OCI-LY7 (cell line): ENCODE measurements at regions not wholly inside any gene's neighbourhood (a gene's known extent, or its start where the extent isn't known, plus 50 kb on each side); places are given as distances from the start of the nearest gene placed in this dataset.

Experiments
- BruUV-seq: library from RNA; stranded (reverse); fragments of 400-500 nt; replicated peaks from 2 replicates; lab custom pipeline; 2021; lab: Mats Ljungman, UMichigan
- CTCF ChIA-PET: fragments of 300-600 bp; sonication (Branson Sonifier 250); formaldehyde crosslinking; loops from one replicate; lab custom pipeline; 2022; ENCODE audit warnings: antibody characterized with exemption; ENCODE audit not compliant: unreplicated experiment; lab: Charles Lee
- POLR2A ChIA-PET: fragments of 300-600 bp; sonication (Branson Sonifier 250); formaldehyde crosslinking; loops from one replicate; lab custom pipeline; 2022; ENCODE audit warnings: antibody characterized with exemption; lab: Charles Lee
- DNase-seq: peaks from one replicate; pipeline ENCODE4 v3.0.0-alpha.2; 2015; ENCODE audit warnings: low spot score
- H2AFZ ChIP-seq: fragments of 200-600 bp; sonication (generic), shearing (Covaris generic); 2 replicates; pipeline ENCODE4 v1.6.1; 2014; ENCODE audit warnings: mild to moderate bottlenecking, antibody characterized with exemption, low read length, moderate library complexity
- H3K27ac ChIP-seq: fragments of 200-600 bp; sonication (generic); 2 replicates; pipeline ENCODE4 v1.5.1; 2014; ENCODE audit warnings: mixed run types, low read depth, mild to moderate bottlenecking, moderate library complexity, low read length, inconsistent platforms; ENCODE audit not compliant: poor library complexity, severe bottlenecking
- H3K36me3 ChIP-seq: fragments of 200-600 bp; sonication (generic); 2 replicates; pipeline ENCODE4 v1.6.1; 2014; ENCODE audit warnings: mild to moderate bottlenecking, antibody characterized with exemption, low read length, moderate library complexity, mixed read lengths; ENCODE audit not compliant: insufficient read depth
- H3K4me1 ChIP-seq: fragments of 200-600 bp; sonication (generic); 2 replicates; pipeline ENCODE4 v1.5.1; 2014; ENCODE audit warnings: mild to moderate bottlenecking, low read length; ENCODE audit not compliant: insufficient read depth, poor library complexity, severe bottlenecking
- H3K4me2 ChIP-seq: fragments of 200-600 bp; sonication (generic); 2 replicates; pipeline ENCODE4 v1.6.1; 2014; ENCODE audit warnings: mild to moderate bottlenecking, low read length
- H3K4me3 ChIP-seq: fragments of 200-600 bp; sonication (generic); 2 replicates; pipeline ENCODE4 v1.5.1; 2014; ENCODE audit warnings: mild to moderate bottlenecking, low read depth, low read length; ENCODE audit not compliant: poor library complexity, severe bottlenecking
- H3K79me2 ChIP-seq: fragments of 200-600 bp; sonication (generic); 2 replicates; pipeline ENCODE4 v1.6.1; 2016; ENCODE audit warnings: low read depth, mild to moderate bottlenecking, low read length, moderate library complexity, mixed read lengths; ENCODE audit not compliant: insufficient read depth
- H3K9me2 ChIP-seq: fragments of 200-600 bp; sonication (generic); 2 replicates; pipeline ENCODE4 v1.6.1; 2016; ENCODE audit warnings: mild to moderate bottlenecking, low read length, mixed read lengths; ENCODE audit not compliant: insufficient read depth
- H3K9me3 ChIP-seq: fragments of 200-600 bp; sonication (generic); 2 replicates; pipeline ENCODE4 v1.6.1; 2014; ENCODE audit warnings: mild to moderate bottlenecking, mixed run types, low read length, mixed read lengths
- H4K20me1 ChIP-seq: fragments of 200-600 bp; sonication (generic); 2 replicates; pipeline ENCODE4 v1.6.1; 2014; ENCODE audit warnings: mild to moderate bottlenecking, antibody characterized with exemption, low read length, moderate library complexity, mixed read lengths; ENCODE audit not compliant: insufficient read depth
- EZH2phosphoT487 ChIP-seq: fragments of 200-600 bp; sonication (generic); IDR thresholded peaks from 2 replicates; pipeline ENCODE4 v1.6.1; 2018; ENCODE audit warnings: low read depth, borderline replicate concordance, mild to moderate bottlenecking, mixed run types, antibody characterized with exemption, low read length, moderate library complexity, mixed read lengths
- intact Hi-C: fragments of 100-400 bp; cut with micrococcal nuclease; formaldehyde crosslinking; loops from one replicate; pipeline ENCODE4 v1.10.0; 2022; ENCODE audit not compliant: unreplicated experiment
- TF ChIP-seq, protein P1 (sequence below): fragments of 200-600 bp; sonication (generic); conservative IDR thresholded peaks from 2 replicates; pipeline ENCODE4 v1.5.1; 2014; ENCODE audit warnings: mild to moderate bottlenecking, antibody characterized with exemption, low read length, moderate library complexity, mixed read lengths

DNA sequence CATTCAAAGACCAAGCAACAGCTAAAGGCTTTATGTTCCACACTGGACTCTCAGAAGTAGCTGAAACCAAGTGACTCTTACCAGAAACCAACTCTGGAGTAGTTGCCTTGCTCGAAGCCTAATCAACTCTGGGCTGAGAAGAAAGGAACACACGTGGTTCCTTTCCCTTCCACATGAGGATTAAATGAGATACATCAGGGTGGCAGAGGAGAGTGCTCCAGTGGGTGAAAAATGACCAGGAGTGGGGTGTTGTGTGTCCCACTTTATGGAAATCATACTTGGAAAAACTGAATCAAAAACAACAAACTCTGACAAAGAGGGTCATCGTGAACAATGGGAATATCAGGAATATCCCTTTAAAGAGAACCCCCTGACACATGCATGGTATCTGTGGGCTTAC, 234.2 kb upstream of the ASIC2 start:
- H3K27ac ChIP-seq, result no peak overlapping the region
- ChIA-PET CTCF (no interaction called here), POLR2A (no interaction called here)
- no peak for DNase-seq
- H3K4me1 ChIP-seq, result no peaks in the 10 kb centered on the region
- no peaks in the 10 kb centered on the region for H3K79me2 ChIP-seq
- no TSS peak for BruUV-seq
- H3K9me3 ChIP-seq, result no peaks in the 10 kb centered on the region
- no peak overlapping the region for H2AFZ ChIP-seq
- no peak overlapping the region for H3K4me2 ChIP-seq
- intact Hi-C loops, result no loop called here
- no peak overlapping the region for H3K4me3 ChIP-seq
- no peaks in the 10 kb centered on the region for H4K20me1 ChIP-seq
- TF ChIP-seq, protein P1, sequence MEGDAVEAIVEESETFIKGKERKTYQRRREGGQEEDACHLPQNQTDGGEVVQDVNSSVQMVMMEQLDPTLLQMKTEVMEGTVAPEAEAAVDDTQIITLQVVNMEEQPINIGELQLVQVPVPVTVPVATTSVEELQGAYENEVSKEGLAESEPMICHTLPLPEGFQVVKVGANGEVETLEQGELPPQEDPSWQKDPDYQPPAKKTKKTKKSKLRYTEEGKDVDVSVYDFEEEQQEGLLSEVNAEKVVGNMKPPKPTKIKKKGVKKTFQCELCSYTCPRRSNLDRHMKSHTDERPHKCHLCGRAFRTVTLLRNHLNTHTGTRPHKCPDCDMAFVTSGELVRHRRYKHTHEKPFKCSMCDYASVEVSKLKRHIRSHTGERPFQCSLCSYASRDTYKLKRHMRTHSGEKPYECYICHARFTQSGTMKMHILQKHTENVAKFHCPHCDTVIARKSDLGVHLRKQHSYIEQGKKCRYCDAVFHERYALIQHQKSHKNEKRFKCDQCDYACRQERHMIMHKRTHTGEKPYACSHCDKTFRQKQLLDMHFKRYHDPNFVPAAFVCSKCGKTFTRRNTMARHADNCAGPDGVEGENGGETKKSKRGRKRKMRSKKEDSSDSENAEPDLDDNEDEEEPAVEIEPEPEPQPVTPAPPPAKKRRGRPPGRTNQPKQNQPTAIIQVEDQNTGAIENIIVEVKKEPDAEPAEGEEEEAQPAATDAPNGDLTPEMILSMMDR, result no peak
- no peak for TF ChIP-seq EZH2phosphoT487
- H3K9me2 ChIP-seq, result no peaks in the 10 kb centered on the region
- no peaks in the 10 kb centered on the region for H3K36me3 ChIP-seq

DNA sequence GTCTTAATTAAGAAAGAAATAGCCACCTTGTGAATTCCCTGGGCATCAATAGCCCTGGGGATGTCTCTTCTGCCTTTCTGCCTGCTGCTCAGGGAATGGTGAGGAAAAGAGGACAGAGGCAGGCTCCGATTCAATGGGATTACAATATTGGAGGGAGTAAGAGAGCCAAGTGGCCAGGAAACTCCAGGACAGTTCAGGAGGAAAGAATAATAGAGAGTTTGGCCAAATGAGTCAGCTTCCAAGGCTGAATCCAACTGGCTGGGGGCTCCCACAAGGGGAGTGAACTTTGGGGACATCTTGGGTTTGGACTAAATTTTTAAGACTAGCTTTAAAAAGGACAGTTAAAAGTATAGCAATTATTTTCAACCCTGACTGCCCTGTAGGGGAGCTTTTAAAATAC, 235.8 kb upstream of the ASIC2 start:
- Histone ChIP-seq H3K4me3 (no peak overlapping the region), H3K79me2 (no peaks in the 10 kb centered on the region), H3K9me3 (no peaks in the 10 kb centered on the region), H4K20me1 (no peaks in the 10 kb centered on the region), H3K36me3 (no peaks in the 10 kb centered on the region), H3K4me1 (no peaks in the 10 kb centered on the region), H3K27ac (no peak overlapping the region), H3K9me2 (no peaks in the 10 kb centered on the region), H3K4me2 (no peak overlapping the region), H2AFZ (no peak overlapping the region)
- no peak for DNase-seq
- no TSS peak for BruUV-seq
- intact Hi-C loops, result no loop called here
- TF ChIP-seq EZH2phosphoT487, result no peak
- TF ChIP-seq, protein P1, result no peak
- POLR2A ChIA-PET, result no interaction called here
- CTCF ChIA-PET, result no interaction called here

DNA sequence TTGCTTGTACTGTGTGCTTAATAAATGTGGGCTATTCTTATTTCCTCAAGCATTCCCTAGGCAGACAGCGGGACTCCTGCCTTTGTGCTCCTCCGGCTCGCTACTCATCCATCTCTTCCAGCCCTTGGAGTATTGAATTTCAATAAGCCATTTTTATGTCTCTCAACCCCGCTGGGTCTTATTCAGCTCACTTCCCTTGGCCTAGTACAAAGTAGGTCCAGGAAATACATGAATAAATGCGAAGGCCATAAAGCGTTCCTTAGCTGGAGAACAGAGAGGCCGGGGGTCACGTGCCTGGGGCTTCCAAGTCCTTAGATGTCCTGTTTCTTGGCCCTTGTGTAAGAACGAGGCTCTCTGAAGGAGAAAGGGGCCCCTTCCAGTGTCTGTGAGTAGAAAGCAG, 236.7 kb upstream of the ASIC2 start:
- H3K27ac ChIP-seq, result no peak overlapping the region
- H3K9me3 ChIP-seq, result no peaks in the 10 kb centered on the region
- ChIA-PET CTCF (no interaction called here), POLR2A (no interaction called here)
- no peak for TF ChIP-seq EZH2phosphoT487
- TF ChIP-seq, protein P1, result no peak
- no peaks in the 10 kb centered on the region for H3K36me3 ChIP-seq
- no peak overlapping the region for H3K4me2 ChIP-seq
- H3K79me2 ChIP-seq, result no peaks in the 10 kb centered on the region
- intact Hi-C loops, result no loop called here
- no peaks in the 10 kb centered on the region for H3K4me1 ChIP-seq
- DNase-seq, result no peak
- H3K4me3 ChIP-seq, result no peak overlapping the region
- H3K9me2 ChIP-seq, result no peaks in the 10 kb centered on the region
- BruUV-seq, result no TSS peak
- H2AFZ ChIP-seq, result no peak overlapping the region
- no peaks in the 10 kb centered on the region for H4K20me1 ChIP-seq
